GM12892 (cell line): ENCODE measurements at regions not wholly inside any gene's neighbourhood (a gene's known extent, or its start where the extent isn't known, plus 50 kb on each side); places are given as distances from the start of the nearest gene placed in this dataset.

Experiments used
- POLR2A ChIP-seq: IDR thresholded peaks from 2 replicates; pipeline ENCODE4 v1.6.1; 2011; ENCODE audit warnings: low read depth, low read length, control low read depth
- POLR2AphosphoS5 ChIP-seq: IDR thresholded peaks from 2 replicates; pipeline ENCODE4 v1.6.1; 2011; ENCODE audit warnings: low read depth, low read length, control low read depth

DNA sequence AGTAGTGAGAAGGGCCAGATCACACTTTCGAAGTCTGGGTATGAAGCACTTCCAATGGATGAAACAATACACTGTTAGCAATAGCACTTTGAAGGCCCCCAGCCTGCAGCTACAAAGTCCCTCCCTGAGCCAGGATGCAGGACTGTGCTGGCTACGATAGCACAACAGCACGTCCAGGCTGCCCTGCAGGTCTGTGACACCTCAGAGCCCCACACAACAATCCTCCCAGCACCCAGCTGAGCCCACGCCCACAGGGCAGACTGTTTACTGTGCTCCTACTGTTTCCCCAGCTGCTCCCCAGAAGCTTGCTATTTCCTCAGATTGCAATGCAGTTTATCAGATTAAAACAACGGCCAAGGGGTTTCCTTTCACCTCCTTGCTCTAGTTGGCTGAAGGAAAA is 71.4 kb downstream of the HTR5A start:
- no peak for TF ChIP-seq POLR2AphosphoS5
- no peak for TF ChIP-seq POLR2A
